Ishikawa (cell line): ENCODE measurements at regions not wholly inside any gene's neighbourhood (a gene's known extent, or its start where the extent isn't known, plus 50 kb on each side); places are given as distances from the start of the nearest gene placed in this dataset.

Experiments used
- CEBPB ChIP-seq: IDR thresholded peaks from 2 replicates; pipeline ENCODE4 v1.6.1; 2012
- CREB1 ChIP-seq: IDR thresholded peaks from 2 replicates; pipeline ENCODE4 v1.6.1; 2012; ENCODE audit warnings: low read depth
- EGR1 ChIP-seq: IDR thresholded peaks from 2 replicates; pipeline ENCODE4 v1.6.1; 2012
- EP300 ChIP-seq: IDR thresholded peaks from 2 replicates; pipeline ENCODE4 v1.6.1; 2012; ENCODE audit warnings: borderline replicate concordance
- FOXM1 ChIP-seq: IDR thresholded peaks from 2 replicates; pipeline ENCODE4 v1.6.1; 2012; ENCODE audit warnings: low read depth, borderline replicate concordance
- NFIC ChIP-seq: IDR thresholded peaks from 2 replicates; pipeline ENCODE4 v1.6.1; 2012
- RAD21 ChIP-seq: IDR thresholded peaks from 2 replicates; pipeline ENCODE4 v1.6.1; 2012; ENCODE audit warnings: low read depth
- TAF1 ChIP-seq: IDR thresholded peaks from 2 replicates; pipeline ENCODE4 v1.6.1; 2012; ENCODE audit warnings: low read depth, mild to moderate bottlenecking
- TCF12 ChIP-seq: IDR thresholded peaks from 2 replicates; pipeline ENCODE4 v1.6.1; 2012; ENCODE audit warnings: low read depth
- TEAD4 ChIP-seq: IDR thresholded peaks from 2 replicates; pipeline ENCODE4 v1.6.1; 2012
- USF1 ChIP-seq: IDR thresholded peaks from 2 replicates; pipeline ENCODE4 v1.6.1; 2012
- YY1 ChIP-seq: IDR thresholded peaks from 2 replicates; pipeline ENCODE4 v1.6.1; 2012; ENCODE audit warnings: low read depth
- ZBTB7A ChIP-seq: IDR thresholded peaks from 2 replicates; pipeline ENCODE4 v1.6.1; 2012; ENCODE audit warnings: low read depth
- TF ChIP-seq, protein P1 (sequence below): IDR thresholded peaks from 2 replicates; pipeline ENCODE4 v1.6.1; 2012
- TF ChIP-seq, protein P2 (sequence below): IDR thresholded peaks from 2 replicates; pipeline ENCODE4 v1.6.1; 2012; ENCODE audit warnings: low read depth, mild to moderate bottlenecking

DNA sequence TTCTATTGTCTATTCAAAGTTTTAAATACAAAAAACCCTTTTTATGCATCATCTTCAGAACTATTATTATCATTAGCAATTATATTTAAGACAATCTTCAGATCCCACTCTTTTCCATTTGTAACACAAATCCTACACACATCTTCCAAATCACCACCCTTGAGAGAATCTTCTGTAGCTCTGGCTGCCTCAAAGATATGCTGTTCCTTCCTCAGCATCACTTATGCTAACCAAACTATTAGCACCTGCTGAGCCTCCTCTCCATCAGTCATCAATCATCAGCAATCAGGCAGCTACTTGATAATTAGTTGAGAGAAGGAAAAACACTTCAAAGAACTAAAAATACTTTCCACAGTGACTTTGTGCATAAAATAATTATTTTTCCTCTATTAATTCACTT lies 1082.2 kb downstream of the C4orf33 start:
- no peak for TF ChIP-seq FOXM1
- TF ChIP-seq YY1, result no peak
- no peak for TF ChIP-seq NFIC
- TF ChIP-seq TCF12, result no peak
- no peak for TF ChIP-seq ZBTB7A
- TF ChIP-seq, protein P1, sequence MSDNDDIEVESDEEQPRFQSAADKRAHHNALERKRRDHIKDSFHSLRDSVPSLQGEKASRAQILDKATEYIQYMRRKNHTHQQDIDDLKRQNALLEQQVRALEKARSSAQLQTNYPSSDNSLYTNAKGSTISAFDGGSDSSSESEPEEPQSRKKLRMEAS, result no peak
- TF ChIP-seq CEBPB, result no peak
- TF ChIP-seq, protein P2, sequence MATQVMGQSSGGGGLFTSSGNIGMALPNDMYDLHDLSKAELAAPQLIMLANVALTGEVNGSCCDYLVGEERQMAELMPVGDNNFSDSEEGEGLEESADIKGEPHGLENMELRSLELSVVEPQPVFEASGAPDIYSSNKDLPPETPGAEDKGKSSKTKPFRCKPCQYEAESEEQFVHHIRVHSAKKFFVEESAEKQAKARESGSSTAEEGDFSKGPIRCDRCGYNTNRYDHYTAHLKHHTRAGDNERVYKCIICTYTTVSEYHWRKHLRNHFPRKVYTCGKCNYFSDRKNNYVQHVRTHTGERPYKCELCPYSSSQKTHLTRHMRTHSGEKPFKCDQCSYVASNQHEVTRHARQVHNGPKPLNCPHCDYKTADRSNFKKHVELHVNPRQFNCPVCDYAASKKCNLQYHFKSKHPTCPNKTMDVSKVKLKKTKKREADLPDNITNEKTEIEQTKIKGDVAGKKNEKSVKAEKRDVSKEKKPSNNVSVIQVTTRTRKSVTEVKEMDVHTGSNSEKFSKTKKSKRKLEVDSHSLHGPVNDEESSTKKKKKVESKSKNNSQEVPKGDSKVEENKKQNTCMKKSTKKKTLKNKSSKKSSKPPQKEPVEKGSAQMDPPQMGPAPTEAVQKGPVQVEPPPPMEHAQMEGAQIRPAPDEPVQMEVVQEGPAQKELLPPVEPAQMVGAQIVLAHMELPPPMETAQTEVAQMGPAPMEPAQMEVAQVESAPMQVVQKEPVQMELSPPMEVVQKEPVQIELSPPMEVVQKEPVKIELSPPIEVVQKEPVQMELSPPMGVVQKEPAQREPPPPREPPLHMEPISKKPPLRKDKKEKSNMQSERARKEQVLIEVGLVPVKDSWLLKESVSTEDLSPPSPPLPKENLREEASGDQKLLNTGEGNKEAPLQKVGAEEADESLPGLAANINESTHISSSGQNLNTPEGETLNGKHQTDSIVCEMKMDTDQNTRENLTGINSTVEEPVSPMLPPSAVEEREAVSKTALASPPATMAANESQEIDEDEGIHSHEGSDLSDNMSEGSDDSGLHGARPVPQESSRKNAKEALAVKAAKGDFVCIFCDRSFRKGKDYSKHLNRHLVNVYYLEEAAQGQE, result no peak
- TF ChIP-seq EGR1, result no peak
- no peak for TF ChIP-seq EP300
- TF ChIP-seq TEAD4, result no peak
- no peak for TF ChIP-seq TAF1
- TF ChIP-seq USF1, result no peak
- TF ChIP-seq RAD21, result no peak
- TF ChIP-seq CREB1, result no peak

DNA sequence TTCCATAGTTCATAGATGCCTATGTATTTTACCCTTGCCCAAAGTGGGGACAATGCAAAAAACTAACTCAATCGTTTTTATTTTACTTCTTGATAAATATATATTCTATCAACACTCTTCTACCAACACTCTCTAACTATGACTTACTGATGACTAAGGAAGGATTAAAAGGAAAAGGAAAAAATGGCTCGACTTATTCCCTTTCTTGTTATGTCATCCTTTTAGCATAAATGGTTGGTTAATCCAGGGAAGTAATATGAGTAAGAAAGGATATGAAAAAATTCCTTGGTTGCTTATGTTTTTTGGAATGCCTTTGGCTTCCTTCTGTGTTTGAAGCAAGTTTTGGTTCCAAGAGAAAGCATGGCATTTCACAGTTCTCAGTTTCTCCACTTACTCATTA lies 1087.1 kb downstream of the C4orf33 start:
- TF ChIP-seq TEAD4 (no peak), YY1 (no peak), FOXM1 (no peak), CEBPB (no peak), TCF12 (no peak), CREB1 (no peak), USF1 (no peak), EP300 (no peak)
- TF ChIP-seq, protein P2, result no peak
- TF ChIP-seq, protein P1, result no peak

- TF ChIP-seq TEAD4, result no peak
- TF ChIP-seq TAF1, result no peak
- TF ChIP-seq, protein P1, result no peak
- TF ChIP-seq FOXM1, result no peak
- TF ChIP-seq CEBPB, result no peak
- TF ChIP-seq USF1, result no peak
- TF ChIP-seq CREB1, result no peak
- TF ChIP-seq RAD21, result no peak
- TF ChIP-seq EP300, result no peak
- no peak for TF ChIP-seq NFIC
- TF ChIP-seq ZBTB7A, result no peak
Observed at GRCh38 chr4:130183766-130184165, 1087.8 kb downstream of the C4orf33 start.

DNA sequence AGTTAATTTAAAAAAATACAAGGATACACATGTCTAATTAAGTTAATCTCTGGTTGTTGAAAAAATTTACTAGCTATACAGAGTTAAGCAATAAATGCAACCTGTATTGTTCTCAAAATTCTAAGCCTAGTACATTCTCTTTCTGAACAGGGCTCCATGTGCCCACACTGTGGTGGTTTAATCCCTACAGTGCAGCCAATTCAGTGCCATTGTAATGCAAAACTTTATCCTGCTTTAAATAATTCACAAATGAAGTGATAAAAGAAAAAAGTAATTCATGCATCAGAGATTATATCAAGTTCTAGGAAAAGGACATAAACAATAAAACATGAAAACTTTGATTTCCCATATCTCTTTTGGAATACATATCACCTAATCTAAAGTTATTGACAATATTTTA lies 1089.2 kb downstream of the C4orf33 start:
- TF ChIP-seq, protein P1, result no peak
- no peak for TF ChIP-seq USF1
- no peak for TF ChIP-seq FOXM1
- TF ChIP-seq CREB1, result no peak
- no peak for TF ChIP-seq TEAD4
- no peak for TF ChIP-seq ZBTB7A
- no peak for TF ChIP-seq TAF1
- TF ChIP-seq TCF12, result no peak
- no peak for TF ChIP-seq EGR1
- TF ChIP-seq EP300, result no peak
- TF ChIP-seq CEBPB, result no peak
- no peak for TF ChIP-seq YY1
- TF ChIP-seq, protein P2, result no peak
- TF ChIP-seq NFIC, result no peak
- no peak for TF ChIP-seq RAD21
